Panc1 (cell line): ENCODE measurements at regions not wholly inside any gene's neighbourhood (a gene's known extent, or its start where the extent isn't known, plus 50 kb on each side); places are given as distances from the start of the nearest gene placed in this dataset.
"Not testable (repeated sequence)": the region's sequence is repeated elsewhere in the genome, so short reads cannot be mapped to it uniquely, and the experiment has no call there.

Experiments
- ATAC-seq: fragments of 200-7000 bp; cut with Tn5 transposase; 2 replicates; pipeline ENCODE4 v1.9.1; 2020; ENCODE audit warnings: mild to moderate bottlenecking, moderate library complexity
- BruUV-seq: library from RNA; stranded (reverse); fragments of 400-500 nt; replicated peaks from 2 replicates; lab custom pipeline; 2021; lab: Mats Ljungman, UMichigan
- CTCF ChIA-PET: fragments of 300-600 bp; sonication (Branson Sonifier 250); formaldehyde crosslinking; loops from one replicate; lab custom pipeline; 2022; ENCODE audit warnings: antibody characterized with exemption; lab: Charles Lee
- POLR2A ChIA-PET: fragments of 300-600 bp; sonication (Branson Sonifier 250); formaldehyde crosslinking; loops from one replicate; lab custom pipeline; 2022; ENCODE audit warnings: antibody characterized with exemption; lab: Charles Lee
- DNase-seq: peaks from one replicate; pipeline ENCODE4 v3.0.0-alpha.2; 2010; ENCODE audit warnings: low read depth, low spot score
- H3K27ac ChIP-seq: 2 replicates; pipeline ENCODE4 v1.5.1; 2011; ENCODE audit warnings: mild to moderate bottlenecking, low read length, inconsistent platforms
- H3K27me3 ChIP-seq: fragments of 200-500 bp; sonication (Bioruptor generic); 2 replicates; pipeline ENCODE4 v1.6.0; 2014; ENCODE audit warnings: low read length, inconsistent platforms; ENCODE audit not compliant: control insufficient read depth, insufficient read depth
- H3K36me3 ChIP-seq: fragments of 200-500 bp; sonication (Bioruptor generic); 2 replicates; pipeline ENCODE4 v1.5.1; 2014; ENCODE audit warnings: inconsistent platforms, mild to moderate bottlenecking, low read length, moderate library complexity; ENCODE audit not compliant: control insufficient read depth, insufficient read depth
- H3K4me1 ChIP-seq: 2 replicates; pipeline ENCODE4 v1.5.1; 2011; ENCODE audit warnings: inconsistent platforms, mild to moderate bottlenecking, low read length, moderate library complexity; ENCODE audit not compliant: control insufficient read depth, insufficient read depth
- H3K4me3 ChIP-seq, 2 experiments: 2 replicates each; pipeline ENCODE4 v1.5.1; 2011 to 2012; ENCODE audit warnings: low read depth in 2 of 2, low read length in 2 of 2, mild to moderate bottlenecking in 2 of 2, inconsistent platforms in 1 of 2, moderate library complexity in 1 of 2
- H3K9me3 ChIP-seq: fragments of 200-500 bp; sonication (Bioruptor generic); 2 replicates; pipeline ENCODE4 v1.5.1; 2014; ENCODE audit warnings: low read depth, mild to moderate bottlenecking, inconsistent platforms, low read length, moderate library complexity; ENCODE audit not compliant: control insufficient read depth, insufficient read depth
- POLR2AphosphoS5 ChIP-seq: IDR thresholded peaks from 2 replicates; pipeline ENCODE4 v1.6.1; 2012; ENCODE audit warnings: mild to moderate bottlenecking, low read depth, low read length, moderate library complexity
- SIN3A ChIP-seq: IDR thresholded peaks from 2 replicates; pipeline ENCODE4 v1.6.1; 2012; ENCODE audit warnings: low read depth, mild to moderate bottlenecking, low read length, moderate library complexity, borderline replicate concordance; ENCODE audit not compliant: insufficient read depth
- TCF7L2 ChIP-seq: IDR thresholded peaks from 2 replicates; pipeline ENCODE4 v1.6.1; 2011; ENCODE audit warnings: mild to moderate bottlenecking, low read depth, low read length, inconsistent platforms
- in situ Hi-C: cut with HindIII; loops from 2 replicates; pipeline ENCODE4 v1.10.0; 2016; ENCODE audit warnings: low sequenced_read_pairs, low pct_unique_long_range_greater_than_20kb
- intact Hi-C: fragments of 100-400 bp; cut with micrococcal nuclease; formaldehyde crosslinking; loops from one replicate; pipeline ENCODE4 v1.10.0; 2022; ENCODE audit not compliant: unreplicated experiment
- TF ChIP-seq, protein P1 (sequence below), 2 experiments: IDR thresholded peaks; 2 replicates each; pipeline ENCODE4 v1.6.1; 2011 to 2012; ENCODE audit warnings: low read depth in 2 of 2, control low read depth in 1 of 2, low read length in 1 of 2, mild to moderate bottlenecking in 1 of 2, moderate library complexity in 1 of 2; ENCODE audit not compliant: insufficient read depth in 1 of 2
- TF ChIP-seq, protein P2 (sequence below): fragments of 450-650 bp; IDR thresholded peaks from 2 replicates; pipeline ENCODE4 v1.5.1; 2017; ENCODE audit warnings: mild to moderate bottlenecking

DNA sequence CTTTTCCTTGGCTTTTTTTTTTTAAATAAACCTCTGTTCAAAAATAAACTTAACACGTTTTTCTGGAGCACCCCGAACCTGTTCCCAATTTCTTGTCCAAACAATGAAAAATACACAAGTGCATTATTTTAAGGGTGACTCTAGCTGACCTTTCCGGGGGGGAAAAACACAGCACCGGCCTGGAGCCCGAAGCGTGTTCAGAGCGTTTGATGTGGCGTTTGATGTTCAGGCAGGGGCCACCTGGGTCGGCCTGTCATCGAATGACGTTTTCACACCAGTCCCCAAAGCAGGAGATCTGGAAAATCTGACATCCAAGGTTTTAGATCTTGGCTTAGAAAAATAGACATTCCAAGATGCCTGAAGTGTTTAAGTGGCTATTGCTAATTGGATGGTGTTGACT, 282.1 kb downstream of the SHOX start:
- H3K27me3 ChIP-seq = no peaks in the 10 kb centered on the region
- POLR2A ChIA-PET = no interaction called here
- ATAC-seq = no peak
- no peaks in the 10 kb centered on the region for H3K36me3 ChIP-seq
- H3K4me1 ChIP-seq = no peaks in the 10 kb centered on the region
- TF ChIP-seq POLR2AphosphoS5 (no peak), TCF7L2 (no peak), SIN3A (no peak)
- TF ChIP-seq, protein P1, sequence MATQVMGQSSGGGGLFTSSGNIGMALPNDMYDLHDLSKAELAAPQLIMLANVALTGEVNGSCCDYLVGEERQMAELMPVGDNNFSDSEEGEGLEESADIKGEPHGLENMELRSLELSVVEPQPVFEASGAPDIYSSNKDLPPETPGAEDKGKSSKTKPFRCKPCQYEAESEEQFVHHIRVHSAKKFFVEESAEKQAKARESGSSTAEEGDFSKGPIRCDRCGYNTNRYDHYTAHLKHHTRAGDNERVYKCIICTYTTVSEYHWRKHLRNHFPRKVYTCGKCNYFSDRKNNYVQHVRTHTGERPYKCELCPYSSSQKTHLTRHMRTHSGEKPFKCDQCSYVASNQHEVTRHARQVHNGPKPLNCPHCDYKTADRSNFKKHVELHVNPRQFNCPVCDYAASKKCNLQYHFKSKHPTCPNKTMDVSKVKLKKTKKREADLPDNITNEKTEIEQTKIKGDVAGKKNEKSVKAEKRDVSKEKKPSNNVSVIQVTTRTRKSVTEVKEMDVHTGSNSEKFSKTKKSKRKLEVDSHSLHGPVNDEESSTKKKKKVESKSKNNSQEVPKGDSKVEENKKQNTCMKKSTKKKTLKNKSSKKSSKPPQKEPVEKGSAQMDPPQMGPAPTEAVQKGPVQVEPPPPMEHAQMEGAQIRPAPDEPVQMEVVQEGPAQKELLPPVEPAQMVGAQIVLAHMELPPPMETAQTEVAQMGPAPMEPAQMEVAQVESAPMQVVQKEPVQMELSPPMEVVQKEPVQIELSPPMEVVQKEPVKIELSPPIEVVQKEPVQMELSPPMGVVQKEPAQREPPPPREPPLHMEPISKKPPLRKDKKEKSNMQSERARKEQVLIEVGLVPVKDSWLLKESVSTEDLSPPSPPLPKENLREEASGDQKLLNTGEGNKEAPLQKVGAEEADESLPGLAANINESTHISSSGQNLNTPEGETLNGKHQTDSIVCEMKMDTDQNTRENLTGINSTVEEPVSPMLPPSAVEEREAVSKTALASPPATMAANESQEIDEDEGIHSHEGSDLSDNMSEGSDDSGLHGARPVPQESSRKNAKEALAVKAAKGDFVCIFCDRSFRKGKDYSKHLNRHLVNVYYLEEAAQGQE (IDR thresholded peaks at IDR 0.05; ENCODE audit: insufficient read depth in 1 of 2, low read depth in 2 of 2, low read length in 1 of 2) = no peak
- TF ChIP-seq, protein P2, sequence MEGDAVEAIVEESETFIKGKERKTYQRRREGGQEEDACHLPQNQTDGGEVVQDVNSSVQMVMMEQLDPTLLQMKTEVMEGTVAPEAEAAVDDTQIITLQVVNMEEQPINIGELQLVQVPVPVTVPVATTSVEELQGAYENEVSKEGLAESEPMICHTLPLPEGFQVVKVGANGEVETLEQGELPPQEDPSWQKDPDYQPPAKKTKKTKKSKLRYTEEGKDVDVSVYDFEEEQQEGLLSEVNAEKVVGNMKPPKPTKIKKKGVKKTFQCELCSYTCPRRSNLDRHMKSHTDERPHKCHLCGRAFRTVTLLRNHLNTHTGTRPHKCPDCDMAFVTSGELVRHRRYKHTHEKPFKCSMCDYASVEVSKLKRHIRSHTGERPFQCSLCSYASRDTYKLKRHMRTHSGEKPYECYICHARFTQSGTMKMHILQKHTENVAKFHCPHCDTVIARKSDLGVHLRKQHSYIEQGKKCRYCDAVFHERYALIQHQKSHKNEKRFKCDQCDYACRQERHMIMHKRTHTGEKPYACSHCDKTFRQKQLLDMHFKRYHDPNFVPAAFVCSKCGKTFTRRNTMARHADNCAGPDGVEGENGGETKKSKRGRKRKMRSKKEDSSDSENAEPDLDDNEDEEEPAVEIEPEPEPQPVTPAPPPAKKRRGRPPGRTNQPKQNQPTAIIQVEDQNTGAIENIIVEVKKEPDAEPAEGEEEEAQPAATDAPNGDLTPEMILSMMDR = no peak
- no peaks in the 10 kb centered on the region for H3K9me3 ChIP-seq
- no TSS peak for BruUV-seq
- H3K27ac ChIP-seq = no peak overlapping the region
- H3K4me3 ChIP-seq = no peak overlapping the region
- CTCF ChIA-PET = no interaction called here
- intact Hi-C loops (no loop called here), in situ Hi-C loops (no loop called here)
- DNase-seq = no peak

GRCh38 chrX:909068-909467, 278.5 kb downstream of the SHOX start:
- DNase-seq, POLR2A ChIA-PET, H3K4me1 ChIP-seq, ATAC-seq, intact Hi-C loops, H3K4me3 ChIP-seq, CTCF ChIA-PET, in situ Hi-C loops, BruUV-seq, H3K27ac ChIP-seq, H3K9me3 ChIP-seq, H3K27me3 ChIP-seq, H3K36me3 ChIP-seq: not testable (repeated sequence)

DNA sequence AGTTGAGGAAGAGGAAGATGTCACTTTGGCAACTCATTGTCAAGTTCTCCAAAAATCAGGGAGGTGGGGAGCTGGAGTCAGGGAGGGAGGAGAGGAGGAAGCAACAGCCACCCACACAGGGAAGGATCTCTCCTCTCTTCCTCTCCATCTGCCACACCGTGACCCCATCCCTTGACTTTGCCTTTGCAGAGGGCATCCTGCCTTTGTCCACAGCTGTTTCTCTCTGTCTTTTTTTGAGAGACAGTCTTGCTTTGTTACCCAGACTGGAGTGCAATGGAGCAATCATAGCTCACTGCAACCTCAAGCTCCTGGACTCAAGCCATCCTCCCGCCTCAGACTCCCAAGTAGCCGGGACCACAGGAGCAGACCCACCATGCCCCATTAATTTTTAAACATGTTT, 276.0 kb downstream of the SHOX start:
- no peak for ATAC-seq
- TF ChIP-seq, protein P1 (IDR thresholded peaks at IDR 0.05; ENCODE audit: insufficient read depth in 1 of 2, low read depth in 2 of 2, low read length in 1 of 2) = no peak
- no peak for TF ChIP-seq POLR2AphosphoS5
- TF ChIP-seq, protein P2 = no peak
- TF ChIP-seq TCF7L2 = no peak
- TF ChIP-seq SIN3A = no peak
- CTCF ChIA-PET = no interaction called here
- no TSS peak for BruUV-seq
- intact Hi-C loops (no loop called here), in situ Hi-C loops (no loop called here)
- no peaks in the 10 kb centered on the region for H3K9me3 ChIP-seq
- H3K36me3 ChIP-seq = no peaks in the 10 kb centered on the region
- POLR2A ChIA-PET = no interaction called here
- no peak for DNase-seq
- no peaks in the 10 kb centered on the region for H3K4me1 ChIP-seq
- H3K4me3 ChIP-seq = no peak overlapping the region
- no peak overlapping the region for H3K27ac ChIP-seq
- no peaks in the 10 kb centered on the region for H3K27me3 ChIP-seq
